Brain microvascular endothelial cell (primary cell): ENCODE measurements at regions not wholly inside any gene's neighbourhood (a gene's known extent, or its start where the extent isn't known, plus 50 kb on each side); places are given as distances from the start of the nearest gene placed in this dataset.
A peak's percentile ranks its signal among the peaks of the same experiment; 100 is the strongest.

Experiments used
- DNase-seq: peaks from one replicate; pipeline ENCODE4 v3.0.0-alpha.2; 2020
- H3K27ac ChIP-seq: fragments of 250-450 bp; sonication (Bioruptor Pico); 2 replicates; pipeline ENCODE4 v1.5.1; 2020; ENCODE audit warnings: mild to moderate bottlenecking, moderate library complexity
- H3K27me3 ChIP-seq: fragments of 250-450 bp; sonication (Bioruptor Pico); replicated peaks from 2 replicates; pipeline ENCODE4 v1.5.1; 2020; ENCODE audit warnings: mild to moderate bottlenecking
- H3K36me3 ChIP-seq: fragments of 250-450 bp; sonication (Bioruptor Pico); replicated peaks from 2 replicates; pipeline ENCODE4 v1.5.1; 2020; ENCODE audit warnings: mild to moderate bottlenecking
- H3K4me3 ChIP-seq: 2 replicates; pipeline ENCODE4 v1.5.1; 2011; ENCODE audit warnings: low read depth, mild to moderate bottlenecking, control low read depth, low read length, moderate library complexity
- CTCF ChIP-seq: IDR thresholded peaks from 2 replicates; pipeline ENCODE4 v1.5.1; 2011; ENCODE audit warnings: low read depth, mild to moderate bottlenecking, moderate library complexity, low read length, control low read depth, inconsistent platforms; ENCODE audit errors: missing control alignments
- in situ Hi-C: cut with HindIII; loops from 2 replicates; pipeline ENCODE4 v1.10.0; 2017; ENCODE audit warnings: low sequenced_read_pairs, low pct_ligation_motif_present

GRCh38 chr12:91786499-91787272 is 359.0 kb downstream of the BTG1 start:
- Histone ChIP-seq H3K27ac (no peak overlapping the region), H3K36me3 (no peaks in the 10 kb centered on the region), H3K27me3 (no peaks in the 10 kb centered on the region), H3K4me3 (no peak overlapping the region)
- DNase-seq = no peak
- in situ Hi-C loops = no loop called here
- no peak for TF ChIP-seq CTCF

GRCh38 chr12:91785655-91786498 is 359.8 kb downstream of the BTG1 start:
- no peak overlapping the region for H3K27ac ChIP-seq
- no peak for TF ChIP-seq CTCF
- in situ Hi-C loops = no loop called here

GRCh38 chr12:91781114-91781513 is 364.5 kb downstream of the BTG1 start:
- no peak overlapping the region for H3K4me3 ChIP-seq
- TF ChIP-seq CTCF = no peak
- peak; percentile 34 for DNase-seq
- in situ Hi-C loops = no loop called here
- no peak overlapping the region for H3K27ac ChIP-seq
- H3K36me3 ChIP-seq = no peaks in the 10 kb centered on the region
- no peaks in the 10 kb centered on the region for H3K27me3 ChIP-seq

More at GRCh38 chr12:91785655-91786498, 359.8 kb downstream of the BTG1 start:
- no peak for DNase-seq
- Histone ChIP-seq H3K4me3 (no peak overlapping the region), H3K27me3 (no peaks in the 10 kb centered on the region), H3K36me3 (no peaks in the 10 kb centered on the region)

- Histone ChIP-seq H3K27me3 (no peaks in the 10 kb centered on the region), H3K4me3 (no peak overlapping the region), H3K27ac (peak overlapping the region; percentile 71), H3K36me3 (no peaks in the 10 kb centered on the region)
- TF ChIP-seq CTCF = no peak
- in situ Hi-C loops = no loop called here
- DNase-seq = peak; percentile 96
Observed at GRCh38 chr12:91778938-91779400, 366.7 kb downstream of the BTG1 start.

- no peaks in the 10 kb centered on the region for H3K36me3 ChIP-seq
- no peak for TF ChIP-seq CTCF
- in situ Hi-C loops = no loop called here
- DNase-seq = no peak
- H3K27ac ChIP-seq = peak overlapping the region; percentile 71
- H3K4me3 ChIP-seq = no peak overlapping the region
- no peaks in the 10 kb centered on the region for H3K27me3 ChIP-seq
Observed at GRCh38 chr12:91778091-91778832, 367.4 kb downstream of the BTG1 start.
